Activated T-helper 1 cell treated with anti-CD3 and anti-CD28 coated beads, Interleukin-12 subunit alpha, Interleukin-12 subunit beta, Interleukin-2, Interleukin-4 antibody, amounts not matched to agents 30 ng/mL and 10 ng/mL and 1 ng/mL, durations not matched to agents 14 hours and 24 hours and 36 hours (primary cell): ENCODE measurements at regions not wholly inside any gene's neighbourhood (a gene's known extent, or its start where the extent isn't known, plus 50 kb on each side); places are given as distances from the start of the nearest gene placed in this dataset.
"Not testable (repeated sequence)": the region's sequence is repeated elsewhere in the genome, so short reads cannot be mapped to it uniquely, and the experiment has no call there.

Experiments
- DNase-seq: peaks from one replicate; pipeline ENCODE4 v3.0.0; 2021; ENCODE audit warnings: low spot score
- H3K27ac Mint-ChIP-seq: one replicate; pipeline ENCODE4 v1.8.0; 2021; ENCODE audit warnings: mild to moderate bottlenecking, mixed read lengths
- H3K27me3 Mint-ChIP-seq: one replicate; pipeline ENCODE4 v1.8.0; 2022; ENCODE audit warnings: mild to moderate bottlenecking, moderate library complexity, mixed read lengths; ENCODE audit not compliant: insufficient read depth
- H3K36me3 Mint-ChIP-seq: one replicate; pipeline ENCODE4 v1.8.0; 2021; ENCODE audit warnings: low read depth, mixed read lengths
- H3K4me1 Mint-ChIP-seq: one replicate; pipeline ENCODE4 v1.8.0; 2021; ENCODE audit warnings: low read depth, mixed read lengths
- H3K4me3 Mint-ChIP-seq: one replicate; pipeline ENCODE4 v1.8.0; 2021; ENCODE audit warnings: mild to moderate bottlenecking, moderate library complexity, mixed read lengths
- H3K9me3 Mint-ChIP-seq: one replicate; pipeline ENCODE4 v1.8.0; 2021; ENCODE audit warnings: mixed read lengths
- intact Hi-C: fragments of 100-400 bp; cut with micrococcal nuclease; formaldehyde crosslinking; loops from one replicate; pipeline ENCODE4 v1.15.1; 2024

GRCh38 chr5:96483878-96484277 is 50.8 kb upstream of the PCSK1 start:
- no peaks in the 10 kb centered on the region for H3K36me3 Mint-ChIP-seq
- H3K9me3 Mint-ChIP-seq = no peaks in the 10 kb centered on the region
- intact Hi-C loops = no loop called here
- H3K27me3 Mint-ChIP-seq = peaks cover 2% of the 10 kb centered on the region
- no peaks in the 10 kb centered on the region for H3K4me1 Mint-ChIP-seq
- no peak overlapping the region for H3K4me3 Mint-ChIP-seq
- no peak for DNase-seq
- no peak overlapping the region for H3K27ac Mint-ChIP-seq

- intact Hi-C loops = no loop called here
- H3K36me3 Mint-ChIP-seq = no peaks in the 10 kb centered on the region
- H3K9me3 Mint-ChIP-seq = no peaks in the 10 kb centered on the region
Observed at GRCh38 chr5:96487859-96488258, 54.8 kb upstream of the PCSK1 start.

GRCh38 chr5:96489532-96489931 is 56.5 kb upstream of the PCSK1 start:
- DNase-seq = no peak
- intact Hi-C loops = no loop called here
- peaks cover 3% of the 10 kb centered on the region for H3K9me3 Mint-ChIP-seq
- H3K4me3 Mint-ChIP-seq = no peak overlapping the region
- no peaks in the 10 kb centered on the region for H3K36me3 Mint-ChIP-seq
- H3K27me3 Mint-ChIP-seq = peaks cover 2% of the 10 kb centered on the region
- no peak overlapping the region for H3K27ac Mint-ChIP-seq
- no peaks in the 10 kb centered on the region for H3K4me1 Mint-ChIP-seq

More at GRCh38 chr5:96487859-96488258, 54.8 kb upstream of the PCSK1 start:
- H3K4me3 Mint-ChIP-seq = no peak overlapping the region
- H3K4me1 Mint-ChIP-seq = no peaks in the 10 kb centered on the region
- no peak for DNase-seq
- peaks cover 2% of the 10 kb centered on the region for H3K27me3 Mint-ChIP-seq
- H3K27ac Mint-ChIP-seq = no peak overlapping the region

- H3K27me3 Mint-ChIP-seq = no peaks in the 10 kb centered on the region
- no peak for DNase-seq
- no peaks in the 10 kb centered on the region for H3K4me1 Mint-ChIP-seq
- no peak overlapping the region for H3K4me3 Mint-ChIP-seq
- H3K9me3 Mint-ChIP-seq = peaks cover 4% of the 10 kb centered on the region
- intact Hi-C loops = no loop called here
- H3K27ac Mint-ChIP-seq = no peak overlapping the region
- no peaks in the 10 kb centered on the region for H3K36me3 Mint-ChIP-seq
Observed at GRCh38 chr5:96492459-96493047, 59.5 kb upstream of the PCSK1 start.

GRCh38 chr5:96493219-96493790 is 60.3 kb upstream of the PCSK1 start:
- H3K4me1 Mint-ChIP-seq = no peaks in the 10 kb centered on the region
- H3K27ac Mint-ChIP-seq = no peak overlapping the region
- no peak overlapping the region for H3K4me3 Mint-ChIP-seq
- H3K27me3 Mint-ChIP-seq = no peaks in the 10 kb centered on the region
- intact Hi-C loops = no loop called here
- no peaks in the 10 kb centered on the region for H3K36me3 Mint-ChIP-seq
- no peak for DNase-seq
- peaks cover 4% of the 10 kb centered on the region for H3K9me3 Mint-ChIP-seq

- H3K27ac Mint-ChIP-seq, H3K9me3 Mint-ChIP-seq, H3K4me3 Mint-ChIP-seq, H3K4me1 Mint-ChIP-seq, DNase-seq, H3K27me3 Mint-ChIP-seq, intact Hi-C loops, H3K36me3 Mint-ChIP-seq: not testable (repeated sequence)
Observed at GRCh38 chr5:96495412-96495811, 62.4 kb upstream of the PCSK1 start.

GRCh38 chr5:96497027-96497426 is 64.0 kb upstream of the PCSK1 start:
- H3K4me1 Mint-ChIP-seq, DNase-seq, H3K4me3 Mint-ChIP-seq, H3K27me3 Mint-ChIP-seq, H3K36me3 Mint-ChIP-seq, intact Hi-C loops, H3K9me3 Mint-ChIP-seq, H3K27ac Mint-ChIP-seq: not testable (repeated sequence)

- Mint-ChIP-seq H3K36me3 (no peaks in the 10 kb centered on the region), H3K27ac (no peak overlapping the region), H3K9me3 (no peaks in the 10 kb centered on the region), H3K4me1 (no peaks in the 10 kb centered on the region), H3K27me3 (peaks cover 7% of the 10 kb centered on the region), H3K4me3 (no peak overlapping the region)
- no peak for DNase-seq
- intact Hi-C loops = no loop called here
Observed at GRCh38 chr5:96499753-96500345, 66.8 kb upstream of the PCSK1 start.

GRCh38 chr5:96501991-96502646 is 69.1 kb upstream of the PCSK1 start:
- H3K27ac Mint-ChIP-seq = no peak overlapping the region
- intact Hi-C loops = no loop called here
- no peak for DNase-seq
- no peak overlapping the region for H3K4me3 Mint-ChIP-seq
- H3K9me3 Mint-ChIP-seq = no peaks in the 10 kb centered on the region
- no peaks in the 10 kb centered on the region for H3K4me1 Mint-ChIP-seq
- peaks cover 7% of the 10 kb centered on the region for H3K27me3 Mint-ChIP-seq
- H3K36me3 Mint-ChIP-seq = no peaks in the 10 kb centered on the region

- DNase-seq = no peak
- no peak overlapping the region for H3K4me3 Mint-ChIP-seq
- H3K27ac Mint-ChIP-seq = no peak overlapping the region
- H3K27me3 Mint-ChIP-seq = peaks cover 7% of the 10 kb centered on the region
- H3K9me3 Mint-ChIP-seq = no peaks in the 10 kb centered on the region
- no peaks in the 10 kb centered on the region for H3K4me1 Mint-ChIP-seq
- intact Hi-C loops = no loop called here
- no peaks in the 10 kb centered on the region for H3K36me3 Mint-ChIP-seq
Observed at GRCh38 chr5:96503501-96504236, 70.6 kb upstream of the PCSK1 start.

- Mint-ChIP-seq H3K27ac (no peak overlapping the region), H3K4me3 (no peak overlapping the region), H3K9me3 (no peaks in the 10 kb centered on the region), H3K4me1 (no peaks in the 10 kb centered on the region), H3K27me3 (peaks cover 12% of the 10 kb centered on the region), H3K36me3 (no peaks in the 10 kb centered on the region)
- intact Hi-C loops = no loop called here
- DNase-seq = no peak
Observed at GRCh38 chr5:96506376-96506775, 73.3 kb upstream of the PCSK1 start.

- no peak for DNase-seq
- Mint-ChIP-seq H3K36me3 (no peaks in the 10 kb centered on the region), H3K4me1 (no peaks in the 10 kb centered on the region), H3K9me3 (no peaks in the 10 kb centered on the region), H3K27ac (no peak overlapping the region), H3K27me3 (peaks cover 17% of the 10 kb centered on the region), H3K4me3 (no peak overlapping the region)
- intact Hi-C loops = no loop called here
Observed at GRCh38 chr5:96506866-96507527, 73.9 kb upstream of the PCSK1 start.
